ENCODE measurements at regions not wholly inside any gene's neighbourhood (a gene's known extent, or its start where the extent isn't known, plus 50 kb on each side); places are given as distances from the start of the nearest gene placed in this dataset.
"Not testable (repeated sequence)": the region's sequence is repeated elsewhere in the genome, so short reads cannot be mapped to it uniquely, and the experiment has no call there.

DNA sequence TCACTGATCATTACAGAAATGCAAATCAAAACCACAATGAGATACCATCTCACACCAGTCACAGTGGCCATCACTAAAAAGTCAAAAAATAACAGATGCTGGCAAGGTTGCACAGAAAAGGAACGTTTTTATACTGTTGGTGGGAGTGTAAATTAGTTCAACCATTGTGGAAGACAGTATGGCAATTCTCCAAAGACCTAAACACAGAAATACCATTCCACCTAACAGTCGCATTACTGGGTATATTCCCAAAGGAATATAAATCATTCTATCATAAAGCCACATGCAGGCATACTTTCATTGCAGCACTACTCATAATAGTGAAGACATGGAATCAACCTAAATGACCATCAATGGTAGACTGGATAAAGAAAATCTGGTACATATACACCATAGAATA lies 83.2 kb upstream of the ARID5B start:
- DNase-seq (ENCODE audit: low spot score): not testable (repeated sequence)

DNA sequence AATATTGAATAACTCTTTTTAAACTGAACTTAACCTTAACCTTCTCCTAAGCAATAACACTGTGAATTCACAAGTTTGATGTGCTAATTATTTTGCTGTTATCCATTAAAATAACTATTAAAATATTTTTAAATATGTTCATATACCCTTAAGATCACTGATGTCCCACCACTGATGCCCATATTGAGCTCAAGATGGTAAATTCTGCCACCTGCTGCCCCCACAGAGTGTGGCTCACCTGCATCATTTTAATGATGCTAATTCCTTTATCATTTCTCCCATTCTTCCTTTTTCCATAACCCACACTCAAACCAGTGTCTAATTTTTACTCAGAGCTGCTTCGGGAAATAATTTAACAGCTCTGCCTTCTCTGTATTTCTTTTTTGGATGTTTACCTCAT lies 82.3 kb upstream of the ARID5B start:
- DNase-seq (ENCODE audit: low spot score): no peak

DNA sequence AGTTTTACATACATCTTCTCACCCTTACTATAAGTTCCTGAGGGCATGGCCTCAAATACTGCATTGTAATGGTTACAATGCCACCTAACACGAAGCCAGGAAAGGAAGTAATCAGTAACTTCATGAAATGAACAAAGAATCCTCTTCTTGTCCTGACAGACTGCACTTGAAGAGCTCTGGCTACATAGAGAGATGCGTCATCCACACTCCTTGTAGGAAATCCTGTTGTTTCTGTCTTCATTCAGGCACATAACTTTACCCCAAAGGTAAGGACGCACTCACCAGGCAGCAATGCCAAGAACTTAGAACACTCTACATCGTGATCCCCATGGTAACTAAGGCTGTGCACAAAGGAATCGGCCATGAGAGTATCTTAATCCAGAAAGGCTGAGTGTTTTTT lies 80.3 kb upstream of the ARID5B start:
- no peak for DNase-seq (ENCODE audit: low spot score)

DNA sequence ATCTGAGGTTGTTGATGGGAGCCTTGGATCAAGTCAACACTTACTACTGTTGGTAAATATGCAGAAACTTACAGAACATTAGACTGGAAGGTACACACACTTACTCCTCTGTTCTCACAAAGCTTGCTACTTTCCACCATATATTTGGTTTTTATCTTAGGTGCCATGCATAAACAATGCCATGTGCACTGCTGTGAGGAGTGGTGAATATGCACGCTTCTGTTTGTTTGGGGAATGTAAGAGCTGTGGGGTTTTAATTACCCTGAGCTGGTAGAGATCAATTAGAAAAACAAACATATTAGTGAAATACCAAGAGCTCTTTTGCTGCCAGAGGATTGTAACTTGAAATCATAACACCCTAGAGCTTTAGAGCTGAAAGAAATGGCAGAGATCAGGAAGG lies 79.8 kb upstream of the ARID5B start:
- no peak for DNase-seq (ENCODE audit: low spot score)

DNA sequence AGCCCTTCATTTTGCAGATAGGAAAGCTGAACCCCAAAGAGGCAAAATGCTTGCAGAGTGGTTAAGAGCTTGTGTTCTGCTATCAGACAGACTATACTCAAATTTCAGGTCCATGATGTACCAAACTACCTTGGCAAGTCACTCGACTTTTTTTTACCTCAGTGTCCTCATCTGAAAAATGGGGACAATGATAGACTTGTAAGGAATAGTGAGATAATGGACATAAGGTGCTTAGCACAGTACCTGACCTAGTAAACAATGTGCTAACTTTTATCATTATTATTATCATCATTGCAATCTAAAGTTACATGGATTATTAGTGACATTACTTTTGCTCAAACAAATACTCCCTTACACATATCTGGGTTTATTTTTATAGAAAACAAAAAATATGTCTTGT lies 79.4 kb upstream of the ARID5B start:
- no peak for DNase-seq (ENCODE audit: low spot score)

DNA sequence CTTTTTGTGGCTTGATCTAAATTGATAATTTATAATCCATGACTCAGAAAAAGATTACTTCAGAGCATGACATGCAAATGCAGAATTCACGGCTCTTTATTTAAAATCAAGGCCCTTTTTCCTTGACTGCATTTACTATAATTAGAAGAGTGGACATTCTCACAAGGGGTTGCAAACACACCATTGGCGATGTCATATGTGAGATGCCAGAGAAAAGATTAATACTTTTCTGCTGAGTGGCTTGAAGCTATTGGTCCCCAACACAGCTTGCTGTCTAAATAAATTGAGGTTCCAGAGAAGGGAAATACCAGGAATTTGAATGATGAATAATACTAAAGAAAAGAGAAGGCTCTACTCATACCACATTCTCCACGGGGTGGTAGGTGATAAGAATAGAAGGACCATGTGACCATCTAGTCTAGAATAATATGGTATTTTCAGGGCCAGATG lies 78.7 kb upstream of the ARID5B start:
- no peak for DNase-seq (ENCODE audit: low spot score)

DNA sequence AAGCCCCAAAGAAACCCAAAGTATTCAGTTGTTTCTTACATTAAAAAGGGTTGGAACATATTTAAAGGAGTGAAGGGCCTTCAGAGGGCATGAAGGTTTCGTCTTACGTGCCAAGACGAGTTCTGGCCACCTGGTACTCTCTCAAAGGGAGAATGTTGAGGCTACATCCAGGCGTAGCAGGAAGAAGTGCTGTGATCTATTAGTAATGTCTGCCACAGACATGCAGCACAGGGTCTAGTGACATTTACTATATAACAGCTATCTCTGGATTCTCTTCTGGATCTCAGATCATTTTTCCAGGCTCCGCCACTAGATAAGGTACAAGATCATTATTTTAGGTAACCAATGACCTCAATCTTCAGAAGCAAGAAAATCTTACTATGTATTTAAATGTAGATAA lies 76.5 kb upstream of the ARID5B start:
- no peak for DNase-seq (ENCODE audit: low spot score)

DNA sequence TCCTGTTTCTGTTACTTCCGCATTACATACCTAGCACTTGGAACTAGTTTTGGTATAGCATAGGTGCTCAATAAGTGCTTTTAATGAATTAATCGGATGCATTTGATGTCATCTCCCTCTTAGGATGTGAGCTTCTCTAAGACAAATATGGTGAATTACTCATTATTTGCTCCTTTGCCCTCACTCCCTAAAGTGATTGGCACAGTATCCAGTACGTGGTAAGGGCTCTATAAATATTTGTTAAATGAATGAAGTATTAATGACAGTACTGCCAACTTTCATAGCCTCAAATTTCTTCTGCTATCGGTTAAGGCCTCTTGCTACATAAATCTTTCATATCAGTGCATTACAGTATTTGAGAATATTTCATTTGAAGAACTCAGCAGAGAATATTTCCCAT lies 75.9 kb upstream of the ARID5B start:
- DNase-seq (ENCODE audit: low spot score): no peak

DNA sequence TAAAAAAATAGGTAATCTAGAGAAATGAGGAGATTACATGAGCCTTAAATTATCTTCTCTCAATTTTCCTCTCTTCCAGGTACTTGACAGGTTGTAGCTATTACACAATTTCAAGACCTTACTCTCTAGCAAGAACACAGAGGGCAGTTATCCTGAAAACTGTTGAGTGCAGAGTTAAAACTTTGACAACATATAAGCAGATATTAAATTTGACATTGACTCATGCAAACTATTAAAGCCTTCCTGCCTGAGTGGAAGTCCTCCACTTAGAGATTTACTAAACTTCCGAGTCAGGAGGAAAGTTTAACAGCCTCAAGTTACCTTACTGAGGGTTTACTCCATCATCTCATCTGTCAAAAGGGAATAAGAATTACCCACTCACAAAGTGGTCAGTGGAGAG lies 73.5 kb upstream of the ARID5B start:
- DNase-seq (ENCODE audit: low spot score): no peak

DNA sequence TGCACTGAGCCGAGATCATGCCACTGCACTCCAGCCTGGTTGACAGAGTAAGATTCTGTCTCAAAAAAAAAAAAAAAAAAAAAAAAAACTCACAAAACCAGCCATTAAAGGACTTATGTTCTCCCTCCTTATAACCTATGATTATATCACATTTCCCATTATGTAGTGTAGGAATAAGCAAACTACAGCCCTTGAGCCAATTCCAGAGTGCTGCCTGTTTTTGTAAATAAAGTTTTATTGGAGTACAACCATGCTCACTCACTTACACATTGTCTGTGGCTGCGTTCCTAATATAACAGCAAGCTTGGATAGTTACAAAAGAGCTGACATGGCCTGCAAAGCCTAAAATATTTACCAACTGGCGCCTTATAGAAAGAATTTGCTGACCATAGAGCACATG lies 72.7 kb upstream of the ARID5B start:
- no peak for DNase-seq (ENCODE audit: low spot score)

DNA sequence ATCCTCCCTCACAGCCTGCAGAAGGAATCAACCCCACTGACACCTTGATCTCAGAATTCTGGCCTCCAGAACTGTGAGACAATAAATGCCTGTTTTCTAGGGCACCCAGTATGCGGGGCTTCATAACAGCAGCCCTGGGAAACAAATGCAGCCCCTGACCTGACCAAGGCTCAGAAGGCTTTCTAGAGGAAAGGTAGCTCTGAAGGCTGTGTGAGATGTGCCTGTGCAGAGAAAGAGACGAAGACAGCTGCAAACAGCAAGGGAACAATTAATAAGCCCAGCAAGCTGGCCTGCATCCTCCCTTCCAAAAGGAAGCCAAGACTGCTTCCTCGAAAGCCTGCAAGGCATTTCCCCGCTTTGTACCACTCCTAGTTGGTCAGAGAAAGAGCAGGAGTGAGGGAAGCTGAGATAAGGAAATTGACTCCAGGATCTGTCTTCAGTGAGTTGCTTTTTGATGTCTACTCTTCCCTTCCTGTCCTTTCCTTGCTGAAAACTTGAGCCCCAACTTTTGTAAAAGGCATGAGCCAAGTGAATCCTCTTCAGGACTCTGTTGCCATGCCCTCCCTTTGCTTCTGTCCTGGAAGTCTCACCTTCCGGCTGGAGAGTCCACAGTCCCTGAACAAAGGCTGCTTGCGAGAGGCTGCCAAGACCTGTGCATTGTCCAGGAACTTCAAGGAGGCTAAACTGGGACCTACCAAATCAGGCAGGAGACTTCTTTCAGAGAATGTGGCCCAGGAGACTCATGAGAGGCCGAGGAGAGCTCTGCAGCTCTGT lies 71.2 kb upstream of the ARID5B start:
- DNase-seq (ENCODE audit: low spot score): no peak

DNA sequence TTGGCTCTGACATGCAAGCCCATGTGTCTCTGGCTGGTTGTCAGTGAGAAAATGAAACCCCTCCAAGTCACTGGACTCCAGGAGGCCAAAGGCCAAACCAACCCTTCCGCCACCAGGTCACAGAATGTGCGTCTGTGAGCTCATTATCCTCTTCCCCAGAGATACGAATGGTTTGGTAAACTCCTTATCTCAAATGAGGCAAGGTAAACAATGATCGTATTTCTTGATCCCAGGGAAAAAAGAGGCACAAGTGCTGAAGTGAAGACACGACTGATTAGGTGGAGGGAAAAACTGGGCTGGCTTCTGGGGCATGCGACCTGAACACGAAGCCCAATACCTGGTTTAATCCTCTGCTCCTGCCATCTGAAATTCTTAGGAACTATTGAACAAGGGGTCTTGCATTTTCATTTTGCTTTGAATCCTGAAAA lies 70.6 kb upstream of the ARID5B start:
- DNase-seq (ENCODE audit: low spot score): no peak

DNA sequence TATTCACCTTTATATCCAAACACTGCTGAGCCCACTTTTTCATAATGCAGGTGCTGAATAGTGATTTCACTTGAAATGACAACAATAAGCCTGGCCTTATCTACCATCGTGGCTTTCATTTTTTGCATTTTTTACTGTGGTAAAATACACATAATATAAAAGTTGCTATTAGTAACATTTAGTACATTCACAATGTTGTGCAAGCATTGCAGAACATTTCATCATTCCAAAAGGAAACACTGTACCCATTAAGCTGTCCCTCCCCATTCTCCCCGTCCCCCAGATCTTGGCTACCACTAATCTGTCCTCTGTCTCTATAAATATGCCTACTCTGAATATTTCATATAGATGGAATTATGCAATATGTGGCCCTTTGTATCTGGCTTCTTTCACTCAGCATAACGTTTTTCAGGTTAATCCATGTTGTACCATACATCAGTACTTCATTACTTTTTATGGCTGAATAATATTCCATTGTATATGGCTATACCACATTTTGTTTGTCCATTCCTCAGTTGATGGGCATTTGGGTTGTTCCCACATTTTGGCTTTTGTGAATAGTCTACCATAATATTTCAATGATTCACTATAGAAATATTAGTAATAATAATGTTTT lies 68.5 kb upstream of the ARID5B start:
- DNase-seq (ENCODE audit: low spot score): no peak

DNA sequence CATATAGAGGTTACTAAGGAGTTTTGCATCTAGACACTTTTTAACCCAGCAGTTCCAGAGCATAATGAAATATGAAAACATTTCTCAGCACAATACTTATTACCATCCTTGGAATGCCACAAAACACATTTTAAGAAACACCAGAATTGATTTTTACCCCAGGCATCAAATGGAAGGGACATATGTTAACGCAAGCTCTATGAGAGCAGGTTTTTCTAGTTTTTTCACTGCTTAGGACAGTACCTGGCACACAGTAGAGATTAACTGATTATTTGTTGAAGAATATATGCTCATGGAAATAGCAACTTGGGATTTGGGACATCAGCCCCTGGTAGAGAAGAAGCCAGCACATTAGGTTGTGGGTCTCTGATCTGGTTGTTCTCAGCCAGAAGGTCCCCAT lies 67.0 kb upstream of the ARID5B start:
- DNase-seq (ENCODE audit: low spot score): no peak

DNA sequence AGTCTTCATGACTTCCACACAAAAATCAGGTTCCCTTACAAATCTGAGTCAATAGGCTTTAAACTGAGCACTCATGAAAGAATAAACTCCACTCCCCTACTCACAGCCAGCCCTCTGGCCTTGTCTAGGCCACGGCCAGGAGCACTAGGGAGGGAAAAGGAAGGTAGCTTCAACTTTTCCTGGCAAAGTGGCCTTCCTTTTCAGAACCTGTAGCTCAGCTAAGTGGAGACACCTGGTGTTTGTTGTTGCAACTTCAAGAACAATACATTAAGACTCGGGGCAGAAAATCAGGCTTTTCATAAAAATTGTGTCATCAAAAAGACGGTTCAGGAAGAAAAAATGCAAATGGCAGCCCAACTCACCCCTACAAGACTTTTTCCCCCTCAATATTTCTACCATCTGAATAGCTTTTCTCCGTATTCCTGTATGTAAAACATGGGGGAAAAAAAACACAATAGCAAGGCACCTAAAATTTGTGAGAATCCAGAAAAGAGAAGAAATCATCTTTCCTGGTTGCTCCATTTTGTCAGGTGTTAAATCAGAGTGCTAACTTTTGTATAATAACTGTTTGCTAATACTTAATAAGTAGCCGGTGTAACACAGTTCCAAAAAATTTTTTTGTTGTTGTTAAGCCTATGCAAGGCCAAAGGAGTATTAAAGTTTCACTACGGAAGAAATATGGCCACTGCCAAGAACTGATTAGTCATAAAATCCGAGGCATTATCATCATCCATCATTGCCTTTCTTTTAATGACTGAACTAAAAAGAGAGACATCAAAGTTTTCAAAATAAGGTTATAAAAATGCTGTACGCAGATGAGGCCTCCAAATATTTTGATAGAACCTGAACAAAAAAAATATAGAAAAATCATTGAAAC lies 66.2 kb upstream of the ARID5B start:
- peak; percentile 81 for DNase-seq (ENCODE audit: low spot score)

DNA sequence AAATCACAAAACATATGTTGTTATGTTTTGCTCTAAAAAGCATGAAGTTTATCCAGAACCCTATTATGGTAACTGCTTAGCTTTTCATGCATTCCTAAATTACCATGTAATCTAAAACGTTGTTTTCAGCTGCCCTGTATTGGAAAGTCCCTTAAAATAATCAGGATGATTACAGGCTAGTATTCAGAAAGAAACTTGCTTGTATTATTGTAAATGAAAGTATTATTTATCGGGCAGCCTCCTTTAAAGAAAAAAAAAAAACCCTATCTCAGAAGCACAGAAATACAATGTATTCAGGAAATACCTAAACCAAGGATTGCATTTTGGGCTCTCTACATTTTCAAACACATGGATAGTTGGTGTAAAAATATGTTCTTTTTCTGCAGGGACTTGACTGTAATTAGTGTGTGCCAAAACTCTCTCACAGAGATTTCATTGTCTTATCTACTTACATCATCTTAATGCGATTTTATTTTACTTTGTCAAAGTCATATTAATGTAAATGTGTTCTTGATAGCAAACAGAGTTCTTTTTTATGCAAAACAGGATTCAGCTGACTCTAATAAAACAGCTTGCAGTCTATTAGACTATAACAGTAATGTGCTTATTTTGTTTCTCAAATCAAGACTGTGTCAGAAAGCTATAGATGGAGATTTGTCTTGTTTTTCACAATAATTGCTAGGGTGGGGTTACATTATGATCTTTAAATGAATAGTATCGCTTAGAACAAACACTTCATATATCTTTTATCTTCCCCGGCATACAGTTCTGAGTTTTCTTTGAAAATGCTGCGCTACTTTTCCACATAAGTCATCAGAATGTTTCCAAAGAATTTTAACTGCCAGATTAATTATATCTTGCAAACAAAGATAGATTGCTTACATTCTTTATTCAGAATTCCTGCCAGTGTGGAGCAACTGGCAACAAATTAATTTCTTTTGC lies 65.3 kb upstream of the ARID5B start:
- DNase-seq (ENCODE audit: low spot score): no peak

DNA sequence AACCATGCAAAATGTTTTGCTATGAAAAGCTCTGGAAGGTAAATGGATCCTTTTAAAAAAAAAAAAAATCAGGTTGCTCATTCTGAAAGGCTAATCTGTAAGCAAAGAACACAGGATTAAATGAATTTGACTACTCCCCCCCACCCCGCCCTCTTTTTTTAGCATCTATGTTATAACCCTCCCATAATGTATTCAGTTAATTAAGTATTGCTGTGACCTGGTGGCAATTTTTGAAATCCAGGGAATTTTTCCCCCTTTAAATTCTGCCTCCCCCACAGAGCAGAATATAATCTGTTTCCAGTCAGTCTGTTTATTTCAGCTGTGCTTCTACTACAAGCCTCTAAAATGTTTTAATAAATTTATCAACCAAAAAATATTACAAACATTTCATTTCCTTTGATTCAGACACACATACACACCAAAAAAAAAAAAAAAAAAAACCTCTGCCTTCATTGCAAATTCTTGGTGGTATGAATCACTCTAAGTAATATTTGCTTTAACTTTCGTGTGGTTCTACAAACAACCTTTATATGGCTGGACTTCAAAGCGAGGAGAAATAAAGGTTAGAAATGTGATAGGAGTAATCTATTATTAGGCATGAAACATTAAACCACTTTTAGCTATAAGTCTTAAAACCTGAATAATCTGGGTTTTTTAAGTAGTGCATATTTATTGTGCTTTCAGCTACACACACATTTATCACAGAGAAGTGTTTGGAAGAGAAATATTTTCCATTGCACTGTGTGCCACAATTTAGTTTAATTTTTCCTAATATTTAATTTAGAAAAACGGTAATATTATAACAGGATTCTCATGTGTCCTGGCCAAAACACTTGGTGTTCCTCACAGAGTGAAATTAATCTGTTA lies 64.4 kb upstream of the ARID5B start:
- peak; percentile 90 for DNase-seq (ENCODE audit: low spot score)

DNA sequence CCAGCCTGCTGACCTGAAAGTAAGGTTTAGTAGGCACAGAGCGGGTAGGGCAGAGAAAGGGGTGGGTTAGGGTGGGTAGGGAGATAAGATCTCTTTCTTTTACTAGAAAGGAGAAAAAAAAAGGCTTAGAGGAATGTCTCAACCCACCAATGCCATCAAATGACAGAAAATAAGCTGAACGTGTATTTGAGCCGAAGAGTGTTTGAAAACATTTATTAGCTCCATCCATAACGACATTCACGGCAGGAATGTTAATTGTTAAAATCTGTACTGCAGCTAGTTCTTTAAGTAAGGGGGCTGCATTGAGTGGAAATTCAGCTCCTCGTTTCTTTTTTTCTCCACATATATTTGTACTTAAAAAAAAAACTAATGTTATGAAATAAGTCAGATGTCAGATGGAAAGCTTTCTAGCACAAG lies 63.7 kb upstream of the ARID5B start:
- DNase-seq (ENCODE audit: low spot score): peak; percentile 62

DNA sequence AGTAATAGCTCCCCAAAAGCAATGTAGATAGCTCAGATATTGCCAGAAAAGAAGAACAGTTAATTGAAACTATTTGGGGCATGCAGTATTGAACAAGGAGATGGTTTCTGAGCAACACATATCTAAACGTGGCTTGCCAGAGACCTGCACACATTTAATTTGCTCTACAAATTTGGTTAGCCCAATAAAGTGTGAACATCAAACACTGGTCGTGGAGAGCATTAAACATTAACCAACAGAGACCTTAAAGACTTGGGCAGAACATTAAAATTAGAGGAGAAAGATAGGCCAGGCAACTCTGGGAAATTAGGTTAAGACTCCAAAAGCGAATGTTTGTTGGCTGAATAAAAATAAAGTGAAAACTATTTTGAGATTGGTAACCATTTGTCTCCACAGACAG lies 61.6 kb upstream of the ARID5B start:
- DNase-seq (ENCODE audit: low spot score): no peak

DNA sequence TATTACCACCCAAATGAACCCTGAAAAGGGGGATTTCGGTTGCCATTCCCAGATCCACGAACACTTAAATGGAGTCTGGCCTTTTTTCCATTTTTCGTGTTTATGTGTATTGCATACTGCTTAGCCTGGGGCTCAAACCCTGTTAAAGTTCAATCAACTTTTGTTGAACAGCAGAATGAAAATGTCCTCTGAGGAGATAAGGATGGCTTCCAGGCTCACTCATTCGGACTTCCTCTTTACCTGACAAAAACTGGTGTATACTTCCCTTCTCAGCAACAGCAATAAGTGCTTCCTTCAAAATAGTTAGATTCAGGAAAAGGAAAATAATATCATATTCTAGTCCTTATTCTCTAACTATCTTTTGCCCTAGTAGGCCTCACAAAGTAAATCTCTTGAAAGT lies 61.1 kb upstream of the ARID5B start:
- no peak for DNase-seq (ENCODE audit: low spot score)
